HepG2 (cell line): ENCODE measurements at regions not wholly inside any gene's neighbourhood (a gene's known extent, or its start where the extent isn't known, plus 50 kb on each side); places are given as distances from the start of the nearest gene placed in this dataset.

Experiments
- ATF7-NPFF ChIP-seq: sonication (generic); formaldehyde crosslinking; IDR thresholded peaks from 2 replicates; pipeline ENCODE4 v1.8.1; 2023; ENCODE audit warnings: mild to moderate bottlenecking, low read depth, missing genetic modification reagents, moderate library complexity
- BORCS8-MEF2B ChIP-seq: sonication (generic); formaldehyde crosslinking; IDR thresholded peaks from 2 replicates; pipeline ENCODE4 v1.8.0; 2022; ENCODE audit warnings: mild to moderate bottlenecking, missing genetic modification reagents
- CHD2 ChIP-seq: IDR thresholded peaks from 2 replicates; pipeline ENCODE4 v1.6.1; 2011; ENCODE audit warnings: low read depth, low read length, improper control_type of control experiment
- EP300 ChIP-seq, 3 experiments: sonication (generic) in 1 of 3; formaldehyde crosslinking in 1 of 3; IDR thresholded peaks; 2 replicates each; pipeline versions ENCODE4 v1.5.1 to v1.6.1; 2011 to 2020; ENCODE audit warnings: low read depth in 2 of 3, low read length in 2 of 3, borderline replicate concordance in 1 of 3, improper control_type of control experiment in 1 of 3, mild to moderate bottlenecking in 1 of 3, missing genetic modification reagents in 1 of 3, moderate library complexity in 1 of 3
- FOSL2 ChIP-seq: sonication (generic); formaldehyde crosslinking; IDR thresholded peaks from 2 replicates; pipeline ENCODE4 v1.4.0; 2020; ENCODE audit warnings: missing genetic modification reagents
- JUNB ChIP-seq: sonication (generic); formaldehyde crosslinking; IDR thresholded peaks from 2 replicates; pipeline ENCODE4 v1.8.0; 2022; ENCODE audit warnings: missing genetic modification reagents, mild to moderate bottlenecking, borderline replicate concordance
- KAT8 ChIP-seq: IDR thresholded peaks from 2 replicates; pipeline ENCODE4 v1.6.1; 2016; ENCODE audit warnings: missing genetic modification reagents, missing compliant biosample characterization
- MED1 ChIP-seq: sonication (generic); formaldehyde crosslinking; IDR thresholded peaks from 2 replicates; pipeline ENCODE4 v1.4.0; 2020; ENCODE audit warnings: missing genetic modification reagents
- MEIS2 ChIP-seq: sonication (generic); formaldehyde crosslinking; IDR thresholded peaks from 2 replicates; pipeline ENCODE4 v1.9.0; 2021; ENCODE audit warnings: mild to moderate bottlenecking, missing genetic modification reagents
- REST ChIP-seq, 2 experiments: IDR thresholded peaks; 2 replicates each; pipeline ENCODE4 v1.6.1; 2011 to 2012; ENCODE audit warnings: low read length in 2 of 2, borderline replicate concordance in 1 of 2, low read depth in 1 of 2, mild to moderate bottlenecking in 1 of 2, moderate library complexity in 1 of 2
- SMYD3 ChIP-seq: sonication (generic); formaldehyde crosslinking; IDR thresholded peaks from 2 replicates; pipeline ENCODE4 v1.8.1; 2023; ENCODE audit warnings: mild to moderate bottlenecking, missing genetic modification reagents
- ZBTB26 ChIP-seq: IDR thresholded peaks from 2 replicates; pipeline ENCODE4 v1.6.1; 2016; ENCODE audit warnings: missing compliant biosample characterization, missing genetic modification reagents, borderline replicate concordance
- ZNF607 ChIP-seq: sonication (generic); formaldehyde crosslinking; IDR thresholded peaks from 2 replicates; pipeline ENCODE4 v1.5.1; 2020; ENCODE audit warnings: missing genetic modification reagents, mild to moderate bottlenecking, borderline replicate concordance
- ZNF75D ChIP-seq: sonication (generic); formaldehyde crosslinking; IDR thresholded peaks from 2 replicates; pipeline ENCODE4 v1.8.1; 2023; ENCODE audit warnings: missing genetic modification reagents, mild to moderate bottlenecking, borderline replicate concordance
- TF ChIP-seq, protein P1 (sequence below): sonication (generic); formaldehyde crosslinking; IDR thresholded peaks from 2 replicates; pipeline ENCODE4 v1.8.0; 2022; ENCODE audit warnings: missing genetic modification reagents, mild to moderate bottlenecking, moderate library complexity, borderline replicate concordance

DNA sequence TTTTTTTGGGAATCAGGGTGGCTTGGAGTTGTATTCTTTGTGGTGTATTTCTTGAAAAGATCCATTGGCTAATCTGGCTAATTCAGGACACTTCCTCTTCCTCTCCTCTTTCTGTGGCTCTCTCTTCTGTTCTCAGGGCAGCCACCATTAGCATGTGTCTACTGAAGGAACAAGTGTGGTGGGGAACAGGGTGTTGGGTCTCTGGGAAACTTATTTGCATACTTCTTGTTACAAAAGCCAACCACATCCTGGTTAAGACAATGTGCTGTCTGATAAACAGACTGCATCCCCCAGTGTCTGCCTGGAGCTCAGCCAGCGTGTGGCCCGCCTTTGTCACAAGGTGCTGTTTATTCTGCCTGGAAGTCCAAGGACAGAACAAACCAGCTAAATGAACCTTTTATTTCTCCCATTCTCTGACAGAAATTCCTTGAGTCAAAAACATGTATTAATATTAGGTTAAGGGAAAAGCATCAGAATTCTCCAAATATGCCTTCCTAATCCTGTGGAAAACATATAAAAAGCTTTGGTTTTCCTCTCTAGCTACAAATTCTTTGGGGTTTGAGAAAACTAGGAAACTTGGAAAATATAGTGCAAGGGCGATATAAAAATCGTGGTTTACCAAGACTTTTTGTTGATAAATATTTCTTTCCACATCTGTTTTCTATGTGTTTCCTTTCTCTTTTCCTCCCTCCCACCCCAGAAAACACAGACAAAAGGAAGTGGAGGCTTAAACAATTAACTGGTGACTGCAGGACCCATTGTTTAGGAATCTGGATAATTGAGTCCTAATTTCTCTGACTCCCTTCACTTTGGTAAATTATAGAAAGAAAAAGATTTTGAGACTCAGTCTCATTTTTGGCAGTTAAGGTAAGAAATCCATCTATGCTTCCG, 203.6 kb downstream of the SPRY1 start (continued):
- no peak for TF ChIP-seq CHD2
- TF ChIP-seq REST (IDR thresholded peaks at IDR 0.05; ENCODE audit: borderline replicate concordance in 1 of 2, low read depth in 1 of 2, low read length in 2 of 2), result peak in 1 of 2 experiments; percentile 86; a peak in 2 of 4 replicates
- TF ChIP-seq, protein P1, sequence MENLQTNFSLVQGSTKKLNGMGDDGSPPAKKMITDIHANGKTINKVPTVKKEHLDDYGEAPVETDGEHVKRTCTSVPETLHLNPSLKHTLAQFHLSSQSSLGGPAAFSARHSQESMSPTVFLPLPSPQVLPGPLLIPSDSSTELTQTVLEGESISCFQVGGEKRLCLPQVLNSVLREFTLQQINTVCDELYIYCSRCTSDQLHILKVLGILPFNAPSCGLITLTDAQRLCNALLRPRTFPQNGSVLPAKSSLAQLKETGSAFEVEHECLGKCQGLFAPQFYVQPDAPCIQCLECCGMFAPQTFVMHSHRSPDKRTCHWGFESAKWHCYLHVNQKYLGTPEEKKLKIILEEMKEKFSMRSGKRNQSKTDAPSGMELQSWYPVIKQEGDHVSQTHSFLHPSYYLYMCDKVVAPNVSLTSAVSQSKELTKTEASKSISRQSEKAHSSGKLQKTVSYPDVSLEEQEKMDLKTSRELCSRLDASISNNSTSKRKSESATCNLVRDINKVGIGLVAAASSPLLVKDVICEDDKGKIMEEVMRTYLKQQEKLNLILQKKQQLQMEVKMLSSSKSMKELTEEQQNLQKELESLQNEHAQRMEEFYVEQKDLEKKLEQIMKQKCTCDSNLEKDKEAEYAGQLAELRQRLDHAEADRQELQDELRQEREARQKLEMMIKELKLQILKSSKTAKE (CRISPR knock-in tag), result peak; percentile 100
- TF ChIP-seq ZNF75D (CRISPR knock-in tag), result no peak
- peak; percentile 35; the same call in 1 of the 2 replicates for TF ChIP-seq ATF7-NPFF
- peak; percentile 89 for TF ChIP-seq MED1 (CRISPR knock-in tag)
- TF ChIP-seq MEIS2 (CRISPR knock-in tag), result peak; percentile 77
- peak; percentile 83 to 96; a peak in 3 of 4 replicates for TF ChIP-seq EP300 (IDR thresholded peaks at IDR 0.05; ENCODE audit: low read depth in 2 of 2, low read length in 2 of 2)
- peak; percentile 96 for TF ChIP-seq EP300 (CRISPR knock-in tag; IDR thresholded peaks at IDR 0.05; ENCODE audit: borderline replicate concordance)
- TF ChIP-seq ZBTB26 (CRISPR knock-in tag), result no peak; the same call in 1 of the 2 replicates
- TF ChIP-seq SMYD3 (CRISPR knock-in tag), result 0 out of 2 replicates have a peak, but pooled peaks have one; percentile 61
- no peak for TF ChIP-seq JUNB (CRISPR knock-in tag)
- no peak; the same call in 1 of the 2 replicates for TF ChIP-seq ZNF607 (CRISPR knock-in tag)
- TF ChIP-seq KAT8 (CRISPR knock-in tag), result peak; percentile 74
- peak; percentile 51; the same call in 1 of the 2 replicates for TF ChIP-seq BORCS8-MEF2B (CRISPR knock-in tag)
- peak; percentile 84 for TF ChIP-seq FOSL2
